H9 (cell line): ENCODE measurements at regions not wholly inside any gene's neighbourhood (a gene's known extent, or its start where the extent isn't known, plus 50 kb on each side); places are given as distances from the start of the nearest gene placed in this dataset.
"Not testable (repeated sequence)": the region's sequence is repeated elsewhere in the genome, so short reads cannot be mapped to it uniquely, and the experiment has no call there.

Experiments
- DNase-seq: peaks from one replicate; pipeline ENCODE4 v3.0.0-alpha.2; 2017
- H2AFZ ChIP-seq: one replicate; pipeline ENCODE4 v1.6.1; 2013; ENCODE audit warnings: mild to moderate bottlenecking, low read length, control low read depth, moderate library complexity
- H2AK5ac ChIP-seq: 2 replicates; pipeline ENCODE4 v1.6.1; 2013; ENCODE audit warnings: low read length, control low read depth, mixed read lengths; ENCODE audit not compliant: insufficient read length
- H2BK120ac ChIP-seq: one replicate; pipeline ENCODE4 v1.6.1; 2013; ENCODE audit warnings: low read depth, mild to moderate bottlenecking, low read length, control low read depth, inconsistent platforms; ENCODE audit not compliant: poor library complexity, severe bottlenecking
- H2BK12ac ChIP-seq: 2 replicates; pipeline ENCODE4 v1.6.1; 2013; ENCODE audit warnings: low read length, control low read depth, mixed read lengths, low read depth; ENCODE audit not compliant: insufficient read length
- H2BK15ac ChIP-seq: 2 replicates; pipeline ENCODE4 v1.6.1; 2013; ENCODE audit warnings: low read depth, low read length, control low read depth
- H2BK20ac ChIP-seq: one replicate; pipeline ENCODE4 v1.6.1; 2013; ENCODE audit warnings: low read depth, mild to moderate bottlenecking, low read length, control low read depth, inconsistent platforms; ENCODE audit not compliant: poor library complexity, severe bottlenecking
- H2BK5ac ChIP-seq: 2 replicates; pipeline ENCODE4 v1.6.1; 2013; ENCODE audit warnings: low read length, control low read depth, mixed read lengths; ENCODE audit not compliant: insufficient read length
- H3K14ac ChIP-seq: 2 replicates; pipeline ENCODE4 v1.6.1; 2013; ENCODE audit warnings: low read length, control low read depth; ENCODE audit not compliant: insufficient read depth
- H3K18ac ChIP-seq: 2 replicates; pipeline ENCODE4 v1.6.1; 2013; ENCODE audit warnings: low read depth, mild to moderate bottlenecking, mixed read lengths, low read length, control low read depth; ENCODE audit not compliant: insufficient read length
- H3K23ac ChIP-seq: 2 replicates; pipeline ENCODE4 v1.6.1; 2013; ENCODE audit warnings: low read length, control low read depth, mixed read lengths, low read depth; ENCODE audit not compliant: insufficient read length
- H3K23me2 ChIP-seq: 2 replicates; pipeline ENCODE4 v1.6.1; 2013; ENCODE audit warnings: low read depth, mild to moderate bottlenecking, mixed read lengths, low read length, control low read depth; ENCODE audit not compliant: insufficient read length, poor library complexity, severe bottlenecking
- H3K27ac ChIP-seq: 2 replicates; pipeline ENCODE4 v1.5.1; 2013; ENCODE audit warnings: low read length, control low read depth, mixed read lengths, low read depth; ENCODE audit not compliant: insufficient read length
- H3K27me3 ChIP-seq: 2 replicates; pipeline ENCODE4 v1.6.1; 2013; ENCODE audit warnings: low read length, control low read depth, inconsistent platforms; ENCODE audit not compliant: insufficient read depth
- H3K4ac ChIP-seq: 2 replicates; pipeline ENCODE4 v1.6.1; 2013; ENCODE audit warnings: low read depth, mild to moderate bottlenecking, control low read depth, inconsistent platforms, low read length, moderate library complexity
- H3K4me1 ChIP-seq: 2 replicates; pipeline ENCODE4 v1.6.1; 2013; ENCODE audit warnings: low read length, control low read depth, inconsistent platforms; ENCODE audit not compliant: insufficient read depth
- H3K4me2 ChIP-seq: 2 replicates; pipeline ENCODE4 v1.6.1; 2013; ENCODE audit warnings: low read length, control low read depth, mixed read lengths; ENCODE audit not compliant: insufficient read length, insufficient read depth
- H3K56ac ChIP-seq: 2 replicates; pipeline ENCODE4 v1.6.1; 2013; ENCODE audit warnings: low read depth, mild to moderate bottlenecking, mixed read lengths, low read length, control low read depth; ENCODE audit not compliant: insufficient read length
- H3K79me1 ChIP-seq: 2 replicates; pipeline ENCODE4 v1.6.1; 2013; ENCODE audit warnings: low read depth, mild to moderate bottlenecking, moderate library complexity, low read length, control low read depth, inconsistent platforms; ENCODE audit not compliant: insufficient read depth, poor library complexity, severe bottlenecking
- H3K79me2 ChIP-seq: 2 replicates; pipeline ENCODE4 v1.6.1; 2013; ENCODE audit warnings: low read length, control low read depth, inconsistent platforms; ENCODE audit not compliant: insufficient read depth
- H3K9ac ChIP-seq: 2 replicates; pipeline ENCODE4 v1.6.1; 2013; ENCODE audit warnings: low read length, control low read depth, mixed read lengths; ENCODE audit not compliant: insufficient read length; ENCODE audit errors: extremely low read depth
- H3K9me3 ChIP-seq: one replicate; pipeline ENCODE4 v1.6.1; 2013; ENCODE audit warnings: low read depth, low read length, inconsistent platforms; ENCODE audit not compliant: control insufficient read depth
- H3T11ph ChIP-seq: one replicate; pipeline ENCODE4 v1.6.1; 2013; ENCODE audit warnings: mild to moderate bottlenecking, low read length, control low read depth, inconsistent platforms
- H4K20me1 ChIP-seq: one replicate; pipeline ENCODE4 v1.6.1; 2013; ENCODE audit not compliant: control insufficient read depth, insufficient read length, insufficient read depth
- H4K5ac ChIP-seq: 2 replicates; pipeline ENCODE4 v1.6.1; 2013; ENCODE audit warnings: low read depth, mild to moderate bottlenecking, mixed read lengths, low read length, control low read depth; ENCODE audit not compliant: insufficient read length
- H4K8ac ChIP-seq: replicated peaks from 2 replicates; pipeline ENCODE4 v1.6.1; 2013; ENCODE audit warnings: low read length, control low read depth, mixed read lengths, low read depth; ENCODE audit not compliant: insufficient read length
- H4K91ac ChIP-seq: 2 replicates; pipeline ENCODE4 v1.6.1; 2013; ENCODE audit warnings: low read depth, mild to moderate bottlenecking, moderate library complexity, mixed read lengths, low read length, control low read depth; ENCODE audit not compliant: insufficient read length
- H3K27ac Mint-ChIP-seq, 3 experiments: 2 replicates in 2 of 3; 3 replicates in 1 of 3; pipeline ENCODE4 v1.8.0; 2020 to 2021; ENCODE audit warnings: mixed read lengths in 3 of 3, mild to moderate bottlenecking in 1 of 3, moderate library complexity in 1 of 3
- H3K27me3 Mint-ChIP-seq: 2 replicates; pipeline ENCODE4 v1.8.0; 2021; ENCODE audit warnings: low read depth, mild to moderate bottlenecking, moderate library complexity, mixed read lengths
- H3K36me3 Mint-ChIP-seq, 3 experiments: 2 replicates in 2 of 3; 3 replicates in 1 of 3; pipeline ENCODE4 v1.8.0; 2020 to 2021; ENCODE audit warnings: low read depth in 3 of 3, mixed read lengths in 3 of 3; ENCODE audit not compliant: insufficient read depth in 1 of 3
- H3K4me1 Mint-ChIP-seq, 2 experiments: 2 replicates each; pipeline ENCODE4 v1.8.0; 2020; ENCODE audit warnings: mixed read lengths in 2 of 2
- H3K4me3 Mint-ChIP-seq, 2 experiments: 2 replicates in 1 of 2; 3 replicates in 1 of 2; pipeline ENCODE4 v1.8.0; 2020 to 2021; ENCODE audit warnings: mild to moderate bottlenecking in 2 of 2, mixed read lengths in 2 of 2, moderate library complexity in 1 of 2
- H3K9me3 Mint-ChIP-seq, 2 experiments: 2 replicates in 1 of 2; 3 replicates in 1 of 2; pipeline ENCODE4 v1.8.0; 2020; ENCODE audit warnings: mild to moderate bottlenecking in 2 of 2, mixed read lengths in 2 of 2, moderate library complexity in 1 of 2
- CTCF ChIP-seq: fragments of 200-600 bp; sonication (generic); conservative IDR thresholded peaks from 3 replicates; pipeline ENCODE4 v1.8.0; 2021; ENCODE audit warnings: antibody characterized with exemption, mild to moderate bottlenecking
- WGBS: extraction: QIAGEN DNeasy Blood & Tissue Kit; methylation state at CpG from one replicate; pipeline ENCODE4 v1.1.7; 2013; ENCODE audit warnings: missing lambda C conversion rate, low lambda C conversion rate, mixed read lengths; ENCODE audit not compliant: insufficient read length; ENCODE audit errors: extremely low coverage; 5-methylcytosine and 5-hydroxymethylcytosine counted together

- no peak overlapping the region for H2BK12ac ChIP-seq
- no peak for DNase-seq
- no peak overlapping the region for H3K27ac Mint-ChIP-seq
- no peak overlapping the region for H3K9ac ChIP-seq
- no peak for TF ChIP-seq CTCF
- no peak overlapping the region for H4K5ac ChIP-seq
- H3K4ac ChIP-seq = no peak overlapping the region
- no peaks in the 10 kb centered on the region for H3K79me1 ChIP-seq
- H3K18ac ChIP-seq = no peak overlapping the region
- no peaks in the 10 kb centered on the region for H4K20me1 ChIP-seq
- WGBS = no CpG with 5 or more reads among the region's 4 CpGs
- no peak overlapping the region for H3T11ph ChIP-seq
- no peak overlapping the region for H2AFZ ChIP-seq
- H3K27me3 Mint-ChIP-seq = no peaks in the 10 kb centered on the region
- H2AK5ac ChIP-seq = no peak overlapping the region
- H3K27me3 ChIP-seq = no peaks in the 10 kb centered on the region
- no peak overlapping the region for H2BK20ac ChIP-seq
- H3K14ac ChIP-seq = no peak overlapping the region
- H3K27ac ChIP-seq = no peak overlapping the region
- H3K4me1 Mint-ChIP-seq = peaks cover 8 to 17% of the 10 kb centered on the region in 2 experiments
- H3K23ac ChIP-seq = no peak overlapping the region
- H2BK5ac ChIP-seq = no peak overlapping the region
- no peak overlapping the region for H4K91ac ChIP-seq
- H3K36me3 Mint-ChIP-seq = no peaks in the 10 kb centered on the region; a peak in 1 of 7 replicates
- no peak overlapping the region for H2BK120ac ChIP-seq
- H4K8ac ChIP-seq = no peak overlapping the region
- H3K23me2 ChIP-seq = no peaks in the 10 kb centered on the region
- no peaks in the 10 kb centered on the region for H3K9me3 ChIP-seq
- H3K79me2 ChIP-seq = no peaks in the 10 kb centered on the region
- no peak overlapping the region for H3K4me2 ChIP-seq
- no peak overlapping the region for H3K4me3 Mint-ChIP-seq
- no peaks in the 10 kb centered on the region for H3K4me1 ChIP-seq
- H3K9me3 Mint-ChIP-seq = no peaks in the 10 kb centered on the region
- no peak overlapping the region for H2BK15ac ChIP-seq
- no peak overlapping the region for H3K56ac ChIP-seq
Measured at GRCh38 chr5:25241981-25242380, 597.2 kb upstream of the CDH10 start.

GRCh38 chr5:25238720-25239119 lies 593.9 kb upstream of the CDH10 start:
- H2BK120ac ChIP-seq, H3K56ac ChIP-seq, H4K20me1 ChIP-seq, H3K4ac ChIP-seq, H2BK12ac ChIP-seq, H3K9me3 Mint-ChIP-seq, DNase-seq, H3K79me1 ChIP-seq, H2BK20ac ChIP-seq, H2AFZ ChIP-seq, H3K27me3 Mint-ChIP-seq, H3K4me3 Mint-ChIP-seq, H4K91ac ChIP-seq, H4K5ac ChIP-seq, H3K79me2 ChIP-seq, H3K27me3 ChIP-seq, H3K23me2 ChIP-seq, H3K36me3 Mint-ChIP-seq, H3K14ac ChIP-seq, H3T11ph ChIP-seq, H3K27ac ChIP-seq, H3K9ac ChIP-seq, H3K18ac ChIP-seq, H3K4me1 ChIP-seq, H2BK15ac ChIP-seq, H3K9me3 ChIP-seq, H2BK5ac ChIP-seq, H3K27ac Mint-ChIP-seq, H3K23ac ChIP-seq, H2AK5ac ChIP-seq, H3K4me2 ChIP-seq, H4K8ac ChIP-seq: not testable (repeated sequence)
- peaks cover 8 to 17% of the 10 kb centered on the region in 2 experiments for H3K4me1 Mint-ChIP-seq
- WGBS = no CpG with 5 or more reads among the region's 4 CpGs
